K562 (cell line): ENCODE measurements at regions not wholly inside any gene's neighbourhood (a gene's known extent, or its start where the extent isn't known, plus 50 kb on each side); places are given as distances from the start of the nearest gene placed in this dataset.

Source experiments
- ATAC-seq: fragments of 200-7000 bp; cut with Tn5 transposase; 3 replicates; pipeline ENCODE4 v1.9.1; 2020; ENCODE audit warnings: moderate library complexity
- BruUV-seq: library from RNA; stranded (reverse); fragments of 400-500 nt; replicated peaks from 2 replicates; lab custom pipeline; 2021; lab: Mats Ljungman, UMichigan
- CTCF ChIA-PET: fragments of 300-600 bp; formaldehyde crosslinking; extraction: SDS; loops from one replicate; lab custom pipeline; 2021; ENCODE audit warnings: low intra/inter-chr PET ratio; lab: Yijun Ruan, JAX
- POLR2A ChIA-PET: fragments of 300-600, 350-650 bp; sonication (Branson Sonifier 250); formaldehyde crosslinking; extraction: SDS; loops from one replicate; lab custom pipeline; 2021; ENCODE audit warnings: antibody characterized with exemption, inconsistent platforms; lab: Yijun Ruan, JAX
- DNase-seq, 4 experiments: peaks; one replicate each; pipeline versions ENCODE4 v3.0.0 to v3.0.0-alpha.2; 2011 to 2018; ENCODE audit warnings: low spot score in 3 of 4, mixed read lengths in 3 of 4; ENCODE audit errors: extremely low read depth in 1 of 4
- FAIRE-seq: peaks from 2 replicates; lab custom pipeline; 2011; peaks lifted over from hg19 to GRCh38; lab: Jason Lieb, UNC
- H2AFZ ChIP-seq: 2 replicates; pipeline ENCODE4 v1.6.0; 2011; ENCODE audit warnings: low read depth, low read length, control low read depth, inconsistent platforms
- H3K27ac ChIP-seq: fragments of 200-600 bp; 3 replicates; pipeline ENCODE4 v1.8.0; 2011; ENCODE audit warnings: low read depth, mild to moderate bottlenecking, control low read depth, inconsistent platforms, low read length, moderate library complexity, mixed read lengths; ENCODE audit errors: extremely low read depth
- H3K27me3 ChIP-seq, 2 experiments: fragments of 300-600 bp in 1 of 2; 2 replicates in 1 of 2; 3 replicates in 1 of 2; pipeline versions ENCODE4 v1.6.0 to v1.8.0; 2011; ENCODE audit warnings: inconsistent platforms in 2 of 2, low read length in 2 of 2, mild to moderate bottlenecking in 1 of 2, mixed read lengths in 1 of 2, moderate library complexity in 1 of 2; ENCODE audit not compliant: control insufficient read depth in 2 of 2, insufficient read depth in 2 of 2
- H3K36me3 ChIP-seq: fragments of 300-600 bp; 3 replicates; pipeline ENCODE4 v1.8.0; 2011; ENCODE audit warnings: mild to moderate bottlenecking, low read length, inconsistent platforms; ENCODE audit not compliant: control insufficient read depth, insufficient read depth
- H3K4me1 ChIP-seq, 2 experiments: fragments of 200-600 bp in 1 of 2; replicated peaks in 1 of 2; 2 replicates in 1 of 2; 3 replicates in 1 of 2; pipeline versions ENCODE4 v1.5.1 to v1.8.0; 2011; ENCODE audit warnings: inconsistent platforms in 2 of 2, low read length in 2 of 2, mild to moderate bottlenecking in 1 of 2, mixed read lengths in 1 of 2, moderate library complexity in 1 of 2; ENCODE audit not compliant: control insufficient read depth in 2 of 2, insufficient read depth in 2 of 2
- H3K4me2 ChIP-seq: 2 replicates; pipeline ENCODE4 v1.6.1; 2011; ENCODE audit warnings: low read length, control low read depth, inconsistent platforms, mixed read lengths; ENCODE audit not compliant: insufficient read depth
- H3K4me3 ChIP-seq: fragments of 200-600 bp; sonication (generic), shearing (Covaris generic); 2 replicates; pipeline ENCODE4 v1.5.1; 2016; ENCODE audit warnings: control low read depth, inconsistent platforms
- H3K79me2 ChIP-seq: fragments of 200-600 bp; 3 replicates; pipeline ENCODE4 v1.8.0; 2011; ENCODE audit warnings: low read length, inconsistent platforms; ENCODE audit not compliant: control insufficient read depth, insufficient read depth
- H3K9ac ChIP-seq, 2 experiments: 2 replicates each; pipeline versions ENCODE4 v1.6.0 to v1.6.1; 2011; ENCODE audit warnings: low read depth in 2 of 2, low read length in 2 of 2, control low read depth in 1 of 2, inconsistent platforms in 1 of 2, mild to moderate bottlenecking in 1 of 2, mixed read lengths in 1 of 2; ENCODE audit not compliant: insufficient read depth in 1 of 2
- H3K9me1 ChIP-seq: one replicate; pipeline ENCODE4 v1.6.0; 2011; ENCODE audit warnings: inconsistent platforms, mild to moderate bottlenecking, low read length, moderate library complexity; ENCODE audit not compliant: control insufficient read depth, insufficient read depth
- H3K9me3 ChIP-seq: replicated peaks from 2 replicates; pipeline ENCODE4 v1.5.1; 2011; ENCODE audit warnings: low read depth, low read length, inconsistent platforms; ENCODE audit not compliant: control insufficient read depth, insufficient read depth
- H4K20me1 ChIP-seq: replicated peaks from 2 replicates; pipeline ENCODE4 v1.6.1; 2011; ENCODE audit warnings: low read length, inconsistent platforms, mixed read lengths; ENCODE audit not compliant: control insufficient read depth, insufficient read depth
- CREB3 ChIP-seq: fragments of 450-650 bp; conservative IDR thresholded peaks from 2 replicates; pipeline ENCODE4 v1.6.1; 2016; ENCODE audit warnings: missing genetic modification characterization, low read depth, mild to moderate bottlenecking, missing compliant biosample characterization, moderate library complexity
- DNMT1 ChIP-seq: fragments of 450-650 bp; IDR thresholded peaks from 2 replicates; pipeline ENCODE4 v1.6.1; 2016; ENCODE audit warnings: antibody characterized with exemption, mild to moderate bottlenecking
- NFYB ChIP-seq: IDR thresholded peaks from 2 replicates; pipeline ENCODE4 v1.6.1; 2011; ENCODE audit warnings: mild to moderate bottlenecking, moderate library complexity; ENCODE audit not compliant: insufficient read length; ENCODE audit errors: extremely low read depth
- ZNF217 ChIP-seq: sonication (generic); formaldehyde crosslinking; IDR thresholded peaks from 2 replicates; pipeline ENCODE4 v1.8.0; 2022; ENCODE audit warnings: mild to moderate bottlenecking, missing genetic modification reagents
- ZNF551 ChIP-seq: fragments of 250-450 bp; sonication (Bioruptor Pico); IDR thresholded peaks from 2 replicates; pipeline ENCODE4 v1.5.0; 2021; ENCODE audit warnings: mild to moderate bottlenecking, moderate library complexity
- ZNF609 ChIP-seq: sonication (generic); formaldehyde crosslinking; IDR thresholded peaks from 2 replicates; pipeline ENCODE4 v1.8.1; 2023; ENCODE audit warnings: missing genetic modification reagents, mild to moderate bottlenecking, borderline replicate concordance
- WGBS: fragments of 100-300 bp; shearing (Covaris generic); methylation state at CpG from one replicate; pipeline ENCODE4 v1.1.6; 2016; ENCODE audit warnings: low coverage, mixed read lengths; ENCODE audit not compliant: insufficient coverage; ENCODE audit errors: missing lambda C conversion rate; 5-methylcytosine and 5-hydroxymethylcytosine counted together
- in situ Hi-C: fragments of 300-500 bp; cut with MboI; formaldehyde crosslinking; loops from 4 replicates; pipeline ENCODE4 v1.15.0; 2018; ENCODE audit warnings: inconsistent platforms, mixed read lengths
- intact Hi-C: fragments of 100-400 bp; cut with micrococcal nuclease; formaldehyde crosslinking; loops from 2 replicates; pipeline ENCODE4 v1.14.2; 2022
- TF ChIP-seq, protein P1 (sequence below): sonication (generic); formaldehyde crosslinking; IDR thresholded peaks from 2 replicates; pipeline ENCODE4 v1.8.0; 2023; ENCODE audit warnings: mild to moderate bottlenecking, missing genetic modification reagents

GRCh38 chrX:19272452-19272851 lies 71.3 kb upstream of the PDHA1 start:
- Histone ChIP-seq H3K27ac (no peak overlapping the region), H3K27me3 (no peaks in the 10 kb centered on the region; a peak in 1 of 5 replicates), H2AFZ (no peak overlapping the region), H3K36me3 (no peaks in the 10 kb centered on the region), H3K9me3 (no peaks in the 10 kb centered on the region), H3K4me2 (no peak overlapping the region), H3K9me1 (no peaks in the 10 kb centered on the region), H3K4me1 (no peaks in the 10 kb centered on the region), H3K79me2 (no peaks in the 10 kb centered on the region), H4K20me1 (no peaks in the 10 kb centered on the region), H3K4me3 (no peak overlapping the region), H3K9ac (no peak overlapping the region)
- CTCF ChIA-PET = no interaction called here
- ATAC-seq (no peak), FAIRE-seq (no peak), DNase-seq (no peak)
- TF ChIP-seq ZNF551 (CRISPR knock-in tag) (no peak), ZNF609 (CRISPR knock-in tag) (no peak), DNMT1 (no peak), CREB3 (tag) (no peak), ZNF217 (CRISPR knock-in tag) (no peak), NFYB (no peak)
- TF ChIP-seq, protein P1, sequence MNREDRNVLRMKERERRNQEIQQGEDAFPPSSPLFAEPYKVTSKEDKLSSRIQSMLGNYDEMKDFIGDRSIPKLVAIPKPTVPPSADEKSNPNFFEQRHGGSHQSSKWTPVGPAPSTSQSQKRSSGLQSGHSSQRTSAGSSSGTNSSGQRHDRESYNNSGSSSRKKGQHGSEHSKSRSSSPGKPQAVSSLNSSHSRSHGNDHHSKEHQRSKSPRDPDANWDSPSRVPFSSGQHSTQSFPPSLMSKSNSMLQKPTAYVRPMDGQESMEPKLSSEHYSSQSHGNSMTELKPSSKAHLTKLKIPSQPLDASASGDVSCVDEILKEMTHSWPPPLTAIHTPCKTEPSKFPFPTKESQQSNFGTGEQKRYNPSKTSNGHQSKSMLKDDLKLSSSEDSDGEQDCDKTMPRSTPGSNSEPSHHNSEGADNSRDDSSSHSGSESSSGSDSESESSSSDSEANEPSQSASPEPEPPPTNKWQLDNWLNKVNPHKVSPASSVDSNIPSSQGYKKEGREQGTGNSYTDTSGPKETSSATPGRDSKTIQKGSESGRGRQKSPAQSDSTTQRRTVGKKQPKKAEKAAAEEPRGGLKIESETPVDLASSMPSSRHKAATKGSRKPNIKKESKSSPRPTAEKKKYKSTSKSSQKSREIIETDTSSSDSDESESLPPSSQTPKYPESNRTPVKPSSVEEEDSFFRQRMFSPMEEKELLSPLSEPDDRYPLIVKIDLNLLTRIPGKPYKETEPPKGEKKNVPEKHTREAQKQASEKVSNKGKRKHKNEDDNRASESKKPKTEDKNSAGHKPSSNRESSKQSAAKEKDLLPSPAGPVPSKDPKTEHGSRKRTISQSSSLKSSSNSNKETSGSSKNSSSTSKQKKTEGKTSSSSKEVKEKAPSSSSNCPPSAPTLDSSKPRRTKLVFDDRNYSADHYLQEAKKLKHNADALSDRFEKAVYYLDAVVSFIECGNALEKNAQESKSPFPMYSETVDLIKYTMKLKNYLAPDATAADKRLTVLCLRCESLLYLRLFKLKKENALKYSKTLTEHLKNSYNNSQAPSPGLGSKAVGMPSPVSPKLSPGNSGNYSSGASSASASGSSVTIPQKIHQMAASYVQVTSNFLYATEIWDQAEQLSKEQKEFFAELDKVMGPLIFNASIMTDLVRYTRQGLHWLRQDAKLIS (CRISPR knock-in tag) = no peak
- 0% methylated on average over 2 of the region's 2 CpGs for WGBS
- intact Hi-C loops (no loop called here), in situ Hi-C loops (no loop called here)
- POLR2A ChIA-PET = no interaction called here
- no TSS peak for BruUV-seq
